ENCODE measurements at regions not wholly inside any gene's neighbourhood (a gene's known extent, or its start where the extent isn't known, plus 50 kb on each side); places are given as distances from the start of the nearest gene placed in this dataset.

- Histone ChIP-seq H3K4me3 (ENCODE audit: low read depth in 2 of 2, low read length in 2 of 2) (no peak overlapping the region), H3K4me1 (ENCODE audit: control insufficient read depth, insufficient read depth, low read length) (no peaks in the 10 kb centered on the region), H3K9me3 (ENCODE audit: control insufficient read depth, insufficient read depth, low read depth, low read length) (no peaks in the 10 kb centered on the region), H3K27me3 (ENCODE audit: control insufficient read depth, insufficient read depth, low read length) (peaks cover 3% of the 10 kb centered on the region; the same call in 1 of the 2 replicates), H3K36me3 (ENCODE audit: control insufficient read depth, insufficient read depth, low read length) (no peaks in the 10 kb centered on the region), H3K27ac (ENCODE audit: low read length) (no peak overlapping the region)
- ChIA-PET CTCF (no interaction called here), POLR2A (no interaction called here)
- DNase-seq (ENCODE audit: low read depth, low spot score) (no peak), ATAC-seq (no peak)
- no TSS peak for BruUV-seq (replicated peaks)
- in situ Hi-C loops (cut with HindIII; ENCODE audit: low pct_unique_long_range_greater_than_20kb, low sequenced_read_pairs), result no loop called here
- intact Hi-C loops (cut with micrococcal nuclease; ENCODE audit: unreplicated experiment), result no loop called here
- TF ChIP-seq POLR2AphosphoS5 (IDR thresholded peaks at IDR 0.05; ENCODE audit: low read depth, low read length) (no peak), CTCF (IDR thresholded peaks at IDR 0.05) (no peak), TCF7L2 (IDR thresholded peaks at IDR 0.05; ENCODE audit: low read depth, low read length) (no peak), SIN3A (IDR thresholded peaks at IDR 0.05; ENCODE audit: borderline replicate concordance, insufficient read depth, low read depth, low read length) (no peak), REST (IDR thresholded peaks at IDR 0.05; ENCODE audit: insufficient read depth in 1 of 2, low read depth in 2 of 2, low read length in 1 of 2) (no peak)
Measured at GRCh38 chr2:236445678-236446077, 123.9 kb upstream of the ACKR3 start.

- POLR2A ChIA-PET, result no interaction called here
- no peaks in the 10 kb centered on the region; the same call in 1 of the 2 replicates for H3K27me3 ChIP-seq (ENCODE audit: control insufficient read depth, insufficient read depth, low read length)
- H3K4me3 ChIP-seq (ENCODE audit: low read depth in 2 of 2, low read length in 2 of 2), result no peak overlapping the region
- no peak overlapping the region for H3K27ac ChIP-seq (ENCODE audit: low read length)
- no TSS peak for BruUV-seq (replicated peaks)
- CTCF ChIA-PET, result no interaction called here
- no peaks in the 10 kb centered on the region for H3K36me3 ChIP-seq (ENCODE audit: control insufficient read depth, insufficient read depth, low read length)
- no peaks in the 10 kb centered on the region for H3K4me1 ChIP-seq (ENCODE audit: control insufficient read depth, insufficient read depth, low read length)
- TF ChIP-seq CTCF (IDR thresholded peaks at IDR 0.05) (no peak), SIN3A (IDR thresholded peaks at IDR 0.05; ENCODE audit: borderline replicate concordance, insufficient read depth, low read depth, low read length) (no peak), REST (IDR thresholded peaks at IDR 0.05; ENCODE audit: insufficient read depth in 1 of 2, low read depth in 2 of 2, low read length in 1 of 2) (no peak), TCF7L2 (IDR thresholded peaks at IDR 0.05; ENCODE audit: low read depth, low read length) (no peak), POLR2AphosphoS5 (IDR thresholded peaks at IDR 0.05; ENCODE audit: low read depth, low read length) (no peak)
- in situ Hi-C loops (cut with HindIII; ENCODE audit: low pct_unique_long_range_greater_than_20kb, low sequenced_read_pairs), result no loop called here
- intact Hi-C loops (cut with micrococcal nuclease; ENCODE audit: unreplicated experiment), result no loop called here
- DNase-seq (ENCODE audit: low read depth, low spot score), result no peak
- no peaks in the 10 kb centered on the region for H3K9me3 ChIP-seq (ENCODE audit: control insufficient read depth, insufficient read depth, low read depth, low read length)
- ATAC-seq, result no peak
Measured at GRCh38 chr2:236446521-236446920, 123.1 kb upstream of the ACKR3 start.
